ENCODE measurements at regions not wholly inside any gene's neighbourhood (a gene's known extent, or its start where the extent isn't known, plus 50 kb on each side); places are given as distances from the start of the nearest gene placed in this dataset.

DNA sequence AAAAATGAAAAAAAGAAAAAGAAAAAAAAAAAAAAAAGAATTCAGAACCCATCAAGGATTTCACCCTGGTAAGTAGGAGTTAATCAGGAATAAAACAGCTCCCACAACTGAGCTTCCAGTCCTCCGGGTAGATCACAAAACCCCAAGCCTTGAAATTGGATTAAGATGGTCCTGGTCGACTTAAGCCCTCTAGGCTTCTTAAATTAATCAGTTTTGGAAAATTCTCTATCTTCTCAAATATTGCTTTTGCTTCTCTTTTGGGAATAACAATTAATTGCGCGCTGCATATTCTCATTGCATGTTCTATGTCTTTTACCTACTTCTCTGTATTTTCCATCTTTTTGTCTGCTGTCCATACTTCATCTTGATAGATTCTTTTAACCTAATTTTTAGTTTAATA is 348.0 kb upstream of the MEX3C start:
- TF ChIP-seq, protein P1, sequence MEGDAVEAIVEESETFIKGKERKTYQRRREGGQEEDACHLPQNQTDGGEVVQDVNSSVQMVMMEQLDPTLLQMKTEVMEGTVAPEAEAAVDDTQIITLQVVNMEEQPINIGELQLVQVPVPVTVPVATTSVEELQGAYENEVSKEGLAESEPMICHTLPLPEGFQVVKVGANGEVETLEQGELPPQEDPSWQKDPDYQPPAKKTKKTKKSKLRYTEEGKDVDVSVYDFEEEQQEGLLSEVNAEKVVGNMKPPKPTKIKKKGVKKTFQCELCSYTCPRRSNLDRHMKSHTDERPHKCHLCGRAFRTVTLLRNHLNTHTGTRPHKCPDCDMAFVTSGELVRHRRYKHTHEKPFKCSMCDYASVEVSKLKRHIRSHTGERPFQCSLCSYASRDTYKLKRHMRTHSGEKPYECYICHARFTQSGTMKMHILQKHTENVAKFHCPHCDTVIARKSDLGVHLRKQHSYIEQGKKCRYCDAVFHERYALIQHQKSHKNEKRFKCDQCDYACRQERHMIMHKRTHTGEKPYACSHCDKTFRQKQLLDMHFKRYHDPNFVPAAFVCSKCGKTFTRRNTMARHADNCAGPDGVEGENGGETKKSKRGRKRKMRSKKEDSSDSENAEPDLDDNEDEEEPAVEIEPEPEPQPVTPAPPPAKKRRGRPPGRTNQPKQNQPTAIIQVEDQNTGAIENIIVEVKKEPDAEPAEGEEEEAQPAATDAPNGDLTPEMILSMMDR (IDR thresholded peaks at IDR 0.05; ENCODE audit: control extremely low read depth in 1 of 3, insufficient read depth in 1 of 3, low read depth in 1 of 3, low read length in 3 of 3) = no peak
- TF ChIP-seq, protein P2, sequence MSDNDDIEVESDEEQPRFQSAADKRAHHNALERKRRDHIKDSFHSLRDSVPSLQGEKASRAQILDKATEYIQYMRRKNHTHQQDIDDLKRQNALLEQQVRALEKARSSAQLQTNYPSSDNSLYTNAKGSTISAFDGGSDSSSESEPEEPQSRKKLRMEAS (IDR thresholded peaks at IDR 0.05) = no peak
- no peak for TF ChIP-seq POLR2AphosphoS5 (IDR thresholded peaks at IDR 0.05; ENCODE audit: low read depth, low read length)
- TF ChIP-seq YY1 (IDR thresholded peaks at IDR 0.05; ENCODE audit: low read depth, low read length) = no peak
- no peak for TF ChIP-seq EZH2 (IDR thresholded peaks at IDR 0.05; ENCODE audit: low read depth, low read length, severe bottlenecking)
